HepG2 (cell line): ENCODE measurements at regions not wholly inside any gene's neighbourhood (a gene's known extent, or its start where the extent isn't known, plus 50 kb on each side); places are given as distances from the start of the nearest gene placed in this dataset.

Experiments used
- ZBTB2 ChIP-seq: sonication (generic); formaldehyde crosslinking; IDR thresholded peaks from 2 replicates; pipeline ENCODE4 v1.8.0; 2022; ENCODE audit warnings: low read depth, missing genetic modification reagents
- ZNF512B ChIP-seq: sonication (generic); formaldehyde crosslinking; IDR thresholded peaks from 2 replicates; pipeline ENCODE4 v1.5.1; 2020; ENCODE audit warnings: missing genetic modification reagents, mild to moderate bottlenecking, borderline replicate concordance
- TF ChIP-seq, protein P1 (sequence below): sonication (generic); formaldehyde crosslinking; IDR thresholded peaks from 2 replicates; pipeline ENCODE4 v1.5.1; 2020; ENCODE audit warnings: mild to moderate bottlenecking, missing genetic modification reagents, borderline replicate concordance

- TF ChIP-seq ZNF512B (CRISPR knock-in tag) (no peak), ZBTB2 (no peak)
- TF ChIP-seq, protein P1, sequence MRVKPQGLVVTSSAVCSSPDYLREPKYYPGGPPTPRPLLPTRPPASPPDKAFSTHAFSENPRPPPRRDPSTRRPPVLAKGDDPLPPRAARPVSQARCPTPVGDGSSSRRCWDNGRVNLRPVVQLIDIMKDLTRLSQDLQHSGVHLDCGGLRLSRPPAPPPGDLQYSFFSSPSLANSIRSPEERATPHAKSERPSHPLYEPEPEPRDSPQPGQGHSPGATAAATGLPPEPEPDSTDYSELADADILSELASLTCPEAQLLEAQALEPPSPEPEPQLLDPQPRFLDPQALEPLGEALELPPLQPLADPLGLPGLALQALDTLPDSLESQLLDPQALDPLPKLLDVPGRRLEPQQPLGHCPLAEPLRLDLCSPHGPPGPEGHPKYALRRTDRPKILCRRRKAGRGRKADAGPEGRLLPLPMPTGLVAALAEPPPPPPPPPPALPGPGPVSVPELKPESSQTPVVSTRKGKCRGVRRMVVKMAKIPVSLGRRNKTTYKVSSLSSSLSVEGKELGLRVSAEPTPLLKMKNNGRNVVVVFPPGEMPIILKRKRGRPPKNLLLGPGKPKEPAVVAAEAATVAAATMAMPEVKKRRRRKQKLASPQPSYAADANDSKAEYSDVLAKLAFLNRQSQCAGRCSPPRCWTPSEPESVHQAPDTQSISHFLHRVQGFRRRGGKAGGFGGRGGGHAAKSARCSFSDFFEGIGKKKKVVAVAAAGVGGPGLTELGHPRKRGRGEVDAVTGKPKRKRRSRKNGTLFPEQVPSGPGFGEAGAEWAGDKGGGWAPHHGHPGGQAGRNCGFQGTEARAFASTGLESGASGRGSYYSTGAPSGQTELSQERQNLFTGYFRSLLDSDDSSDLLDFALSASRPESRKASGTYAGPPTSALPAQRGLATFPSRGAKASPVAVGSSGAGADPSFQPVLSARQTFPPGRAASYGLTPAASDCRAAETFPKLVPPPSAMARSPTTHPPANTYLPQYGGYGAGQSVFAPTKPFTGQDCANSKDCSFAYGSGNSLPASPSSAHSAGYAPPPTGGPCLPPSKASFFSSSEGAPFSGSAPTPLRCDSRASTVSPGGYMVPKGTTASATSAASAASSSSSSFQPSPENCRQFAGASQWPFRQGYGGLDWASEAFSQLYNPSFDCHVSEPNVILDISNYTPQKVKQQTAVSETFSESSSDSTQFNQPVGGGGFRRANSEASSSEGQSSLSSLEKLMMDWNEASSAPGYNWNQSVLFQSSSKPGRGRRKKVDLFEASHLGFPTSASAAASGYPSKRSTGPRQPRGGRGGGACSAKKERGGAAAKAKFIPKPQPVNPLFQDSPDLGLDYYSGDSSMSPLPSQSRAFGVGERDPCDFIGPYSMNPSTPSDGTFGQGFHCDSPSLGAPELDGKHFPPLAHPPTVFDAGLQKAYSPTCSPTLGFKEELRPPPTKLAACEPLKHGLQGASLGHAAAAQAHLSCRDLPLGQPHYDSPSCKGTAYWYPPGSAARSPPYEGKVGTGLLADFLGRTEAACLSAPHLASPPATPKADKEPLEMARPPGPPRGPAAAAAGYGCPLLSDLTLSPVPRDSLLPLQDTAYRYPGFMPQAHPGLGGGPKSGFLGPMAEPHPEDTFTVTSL, result no peak
Measured at GRCh38 chr10:14449293-14449815, 118.6 kb upstream of the FRMD4A start (continued).
